ENCODE measurements at regions not wholly inside any gene's neighbourhood (a gene's known extent, or its start where the extent isn't known, plus 50 kb on each side); places are given as distances from the start of the nearest gene placed in this dataset.

GRCh38 chr5:38739705-38740045 lies 106.1 kb upstream of the OSMR start:
- H3K9me3 ChIP-seq (ENCODE audit: insufficient read depth in 2 of 2, low read depth in 1 of 2, low read length in 1 of 2) = peaks cover 9 to 11% of the 10 kb centered on the region in 2 experiments; a peak in 3 of 4 replicates
- no peak overlapping the region for H2BK120ac ChIP-seq (replicated peaks; ENCODE audit: low read depth, low read length)
- 94% methylated on average over 1 of the region's 1 CpG; no CpG with 5 or more reads in 1 of the 2 experiments for WGBS, 2 experiments (ENCODE audit: extremely low coverage in 1 of 2, insufficient coverage in 1 of 2, insufficient read length in 1 of 2, insufficient replicate concordance in 2 of 2, low coverage in 1 of 2, low lambda C conversion rate in 2 of 2, missing lambda C conversion rate in 1 of 2)
- no peak overlapping the region for H3K56ac ChIP-seq (replicated peaks; ENCODE audit: insufficient read length, low read depth, low read length)
- no peak overlapping the region for H4K91ac ChIP-seq (replicated peaks; ENCODE audit: insufficient read length, low read length)
- no peak overlapping the region for H2AFZ ChIP-seq (ENCODE audit: low read length)
- H3K23ac ChIP-seq (ENCODE audit: insufficient read length) = no peak overlapping the region
- no peak for FAIRE-seq
- H3K9ac ChIP-seq (replicated peaks in 1 of 4; ENCODE audit: extremely low read depth in 1 of 4, low read depth in 3 of 4, low read length in 3 of 4) = no peak overlapping the region
- H2AK5ac ChIP-seq (ENCODE audit: low read depth, low read length) = no peak overlapping the region
- ChIA-PET CTCF (ENCODE audit: partially characterized antibody) (no interaction called here), POLR2A (ENCODE audit: partially characterized antibody) (no interaction called here)
- H3K18ac ChIP-seq (ENCODE audit: extremely low read depth, low read length) = no peak overlapping the region
- no peaks in the 10 kb centered on the region for H3K36me3 ChIP-seq (ENCODE audit: control insufficient read depth in 2 of 4, insufficient read depth in 4 of 4, low read length in 3 of 4)
- H3K23me2 ChIP-seq (ENCODE audit: low read depth, low read length) = no peaks in the 10 kb centered on the region
- TF ChIP-seq POLR2AphosphoS5 (IDR thresholded peaks at IDR 0.05; ENCODE audit: low read depth, low read length) (no peak), NRF1 (IDR thresholded peaks at IDR 0.05; ENCODE audit: low read depth, low read length) (no peak), RFX5 (IDR thresholded peaks at IDR 0.05; ENCODE audit: borderline replicate concordance, low read depth, low read length) (no peak), CBX5 (IDR thresholded peaks at IDR 0.05; ENCODE audit: low read depth, low read length) (no peak)
- TF ChIP-seq, protein P1, sequence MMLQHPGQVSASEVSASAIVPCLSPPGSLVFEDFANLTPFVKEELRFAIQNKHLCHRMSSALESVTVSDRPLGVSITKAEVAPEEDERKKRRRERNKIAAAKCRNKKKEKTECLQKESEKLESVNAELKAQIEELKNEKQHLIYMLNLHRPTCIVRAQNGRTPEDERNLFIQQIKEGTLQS (IDR thresholded peaks at IDR 0.05; ENCODE audit: insufficient read depth, low read depth, low read length) = no peak
- H3K4ac ChIP-seq (replicated peaks; ENCODE audit: insufficient read length, low read depth, low read length) = no peak overlapping the region
- H3K4me3 ChIP-seq (ENCODE audit: extremely low read depth in 1 of 4, insufficient read depth in 2 of 4, low read depth in 3 of 4, low read length in 4 of 4) = no peak overlapping the region
- no peak for DNase-seq (ENCODE audit: low read depth in 1 of 2, low spot score in 2 of 2)
- H3K14ac ChIP-seq (ENCODE audit: insufficient read length) = no peak overlapping the region
- no peaks in the 10 kb centered on the region for H3K79me1 ChIP-seq (ENCODE audit: low read depth, low read length)
- no peak overlapping the region for H2BK12ac ChIP-seq (ENCODE audit: low read depth, low read length)
- H2BK5ac ChIP-seq (ENCODE audit: low read depth, low read length) = no peak overlapping the region
- no peaks in the 10 kb centered on the region for H3K79me2 ChIP-seq (ENCODE audit: control insufficient read depth in 1 of 2, insufficient read depth in 2 of 2, low read length in 2 of 2)
- H3K27ac ChIP-seq (ENCODE audit: low read depth, low read length) = no peak overlapping the region
- H2BK20ac ChIP-seq (ENCODE audit: low read length) = no peak overlapping the region
- no peaks in the 10 kb centered on the region for H3K4me1 ChIP-seq (replicated peaks in 1 of 4; ENCODE audit: control insufficient read depth in 3 of 4, insufficient read depth in 4 of 4, low read length in 3 of 4)
- no peak overlapping the region for H4K5ac ChIP-seq (ENCODE audit: insufficient read length, low read depth, low read length)
- H3K4me2 ChIP-seq (ENCODE audit: insufficient read depth in 1 of 2, low read depth in 2 of 2, low read length in 2 of 2) = no peak overlapping the region
- no peaks in the 10 kb centered on the region for H4K20me1 ChIP-seq (replicated peaks in 1 of 2; ENCODE audit: control insufficient read depth in 1 of 2, insufficient read depth in 2 of 2, low read length in 2 of 2)
- H4K8ac ChIP-seq (ENCODE audit: extremely low read depth, insufficient read depth, low read length) = no peak overlapping the region
- H3K27me3 ChIP-seq (replicated peaks in 1 of 4; ENCODE audit: control insufficient read depth in 3 of 4, extremely low read depth in 1 of 4, insufficient read depth in 3 of 4, low read length in 3 of 4) = no peaks in the 10 kb centered on the region
- H2BK15ac ChIP-seq (ENCODE audit: low read length) = no peak overlapping the region

All from H1 (cell line).